Islet precursor cell (in vitro differentiated cells): ENCODE measurements at regions not wholly inside any gene's neighbourhood (a gene's known extent, or its start where the extent isn't known, plus 50 kb on each side); places are given as distances from the start of the nearest gene placed in this dataset.

ENCODE experiments used
- DNase-seq: peaks from one replicate; pipeline ENCODE4 v3.0.0-alpha.2; 2018

- DNase-seq: no peak
These were observed 431.1 kb upstream of the KLF6 start for GRCh38 chr10:4215963-4216575.

- no peak for DNase-seq
These were observed 430.5 kb upstream of the KLF6 start for GRCh38 chr10:4215485-4215884.

- DNase-seq: no peak
These were observed 429.9 kb upstream of the KLF6 start for GRCh38 chr10:4214908-4215307.

- DNase-seq: no peak
These were observed 428.4 kb upstream of the KLF6 start for GRCh38 chr10:4213441-4213840.

DNA sequence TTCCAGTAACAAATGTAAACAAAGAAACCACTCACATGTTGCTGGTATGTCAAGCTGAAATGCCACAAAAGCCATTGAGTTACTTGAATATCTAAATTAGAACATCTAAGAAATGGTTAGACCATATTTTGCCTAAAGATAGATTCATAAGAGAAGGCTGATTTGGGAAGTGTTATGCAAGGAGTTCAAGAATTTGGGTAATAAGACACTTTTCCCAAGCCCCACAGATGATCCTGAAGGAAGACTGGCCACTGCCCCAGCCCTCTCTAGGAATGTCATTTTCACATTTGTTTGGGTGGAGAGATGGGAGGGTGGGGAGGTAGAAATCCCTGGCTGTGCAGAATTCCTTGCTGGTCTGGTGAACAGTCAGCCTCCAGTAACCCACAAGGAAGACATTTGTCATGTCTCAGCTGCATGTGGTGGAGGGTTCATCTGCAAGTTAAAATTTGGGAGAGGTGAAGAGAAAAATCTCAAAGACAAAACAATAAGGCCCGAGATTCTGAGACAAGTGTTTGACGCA is 427.2 kb upstream of the KLF6 start:
- no peak for DNase-seq

DNA sequence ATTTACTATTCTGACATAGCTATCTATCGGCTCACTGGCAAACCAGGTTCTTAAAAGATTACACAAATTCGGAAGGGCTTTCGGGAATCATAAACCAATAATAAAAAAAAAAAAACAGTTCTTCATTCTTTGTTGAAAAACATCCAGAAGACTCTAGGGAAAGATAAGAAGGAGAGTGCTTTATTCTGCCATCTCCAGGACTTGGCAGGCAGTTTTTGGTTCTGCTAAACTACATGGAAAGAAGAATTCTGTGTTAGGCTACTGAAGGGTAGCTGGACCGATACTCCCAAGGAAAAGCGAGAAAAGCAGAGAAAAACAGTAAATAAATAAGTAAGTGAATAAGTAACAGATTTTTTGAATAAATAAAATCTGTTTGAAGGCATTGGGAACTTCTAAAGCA is 423.5 kb upstream of the KLF6 start:
- no peak for DNase-seq

GRCh38 chr10:4205113-4205512 is 420.1 kb upstream of the KLF6 start:
- DNase-seq: no peak

- DNase-seq: no peak
These were observed 417.9 kb upstream of the KLF6 start for GRCh38 chr10:4202938-4203337.

- DNase-seq: no peak
These were observed 417.1 kb upstream of the KLF6 start for GRCh38 chr10:4201866-4202825.

DNA sequence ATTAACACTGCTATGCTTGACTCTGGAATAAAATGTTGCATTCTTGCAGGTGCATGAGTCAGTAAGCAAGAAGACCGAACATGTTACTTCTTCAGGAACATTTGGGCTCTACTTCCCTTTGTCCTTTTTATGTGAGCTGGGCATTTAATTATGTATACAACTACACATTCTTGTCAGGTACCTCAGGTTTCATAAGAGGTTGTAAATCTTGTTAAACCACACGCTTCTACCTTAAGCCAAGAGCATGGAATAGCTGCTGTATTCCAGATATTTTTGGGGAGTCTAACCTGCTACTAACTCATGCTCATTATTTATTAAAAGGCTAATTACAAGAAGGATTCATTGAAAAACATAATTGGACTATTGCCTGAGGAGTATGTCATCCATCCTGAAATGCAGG is 414.2 kb upstream of the KLF6 start:
- no peak for DNase-seq

- no peak for DNase-seq
These were observed 413.2 kb upstream of the KLF6 start for GRCh38 chr10:4198216-4198615.

GRCh38 chr10:4197676-4198075 is 412.7 kb upstream of the KLF6 start:
- DNase-seq: no peak

DNA sequence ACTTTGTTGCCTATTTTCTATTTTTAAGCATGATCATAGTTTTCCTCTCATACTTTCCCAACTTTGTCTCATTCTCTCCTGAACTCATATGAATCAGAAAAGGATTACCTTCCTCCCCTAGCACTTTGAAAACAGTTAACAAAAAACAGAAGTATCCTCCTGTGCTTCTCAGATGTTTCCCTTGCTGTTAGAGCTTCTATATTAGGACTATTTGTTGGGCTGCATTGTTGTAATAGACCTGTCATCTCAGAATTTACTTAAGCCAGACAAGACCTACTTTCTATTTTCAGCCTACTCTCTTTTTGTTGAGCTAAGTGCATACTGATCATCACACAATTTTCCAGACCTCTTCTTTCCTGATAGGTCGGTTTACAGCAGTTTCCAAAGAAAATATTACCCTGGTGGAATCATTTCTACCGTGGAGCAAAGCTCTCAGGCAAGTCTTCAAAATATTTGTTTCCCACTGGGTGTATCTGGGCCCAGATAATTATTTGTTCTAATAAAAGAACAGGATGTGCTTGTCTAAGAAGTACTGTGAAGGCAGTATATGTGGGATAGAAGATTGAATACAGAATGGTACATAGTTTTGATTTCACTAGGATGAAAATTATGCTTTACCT is 411.9 kb upstream of the KLF6 start:
- no peak for DNase-seq

GRCh38 chr10:4196183-4196582 is 411.2 kb upstream of the KLF6 start:
- no peak for DNase-seq

DNA sequence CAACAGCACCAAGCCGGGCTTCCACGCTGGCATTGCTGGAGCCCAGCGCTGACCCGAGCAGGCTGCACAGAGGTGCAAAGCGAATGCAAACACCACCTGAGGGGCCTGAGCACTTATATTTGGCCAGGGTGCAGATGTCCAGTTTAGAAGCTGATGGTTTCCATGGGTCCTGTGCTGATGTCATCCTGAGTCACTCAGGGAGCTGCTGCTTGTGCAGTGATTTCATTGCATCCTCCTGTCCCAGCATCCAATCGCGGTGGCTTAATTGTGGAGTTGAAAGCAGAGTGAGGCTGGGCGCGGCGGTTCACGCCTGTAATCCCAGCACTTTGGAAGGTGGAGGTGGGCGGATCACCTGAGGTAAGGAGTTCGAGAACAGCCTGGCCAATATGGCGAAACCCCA is 410.2 kb upstream of the KLF6 start:
- peak; percentile 67 for DNase-seq

GRCh38 chr10:4194231-4194630 is 409.2 kb upstream of the KLF6 start:
- DNase-seq: no peak

GRCh38 chr10:4191894-4192293 is 406.9 kb upstream of the KLF6 start:
- DNase-seq: no peak

DNA sequence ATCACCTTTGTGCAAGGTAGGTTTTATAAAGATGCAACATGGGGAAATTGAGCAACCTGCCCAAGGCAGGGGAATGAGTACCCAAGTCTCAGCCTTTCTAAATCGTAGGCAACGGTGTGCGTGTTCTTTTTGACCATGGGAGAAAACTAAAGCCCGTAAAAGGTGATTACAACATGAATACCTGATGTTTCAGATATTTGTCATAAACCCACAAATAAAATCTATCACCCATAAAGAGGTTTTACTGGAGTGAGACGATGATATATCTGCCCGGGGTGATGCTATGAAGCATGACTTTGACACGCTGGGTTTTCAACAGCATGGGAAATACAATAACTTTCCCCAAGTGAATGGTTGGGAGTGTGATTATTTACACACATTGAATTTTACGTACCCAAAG is 406.3 kb upstream of the KLF6 start:
- DNase-seq: no peak

DNA sequence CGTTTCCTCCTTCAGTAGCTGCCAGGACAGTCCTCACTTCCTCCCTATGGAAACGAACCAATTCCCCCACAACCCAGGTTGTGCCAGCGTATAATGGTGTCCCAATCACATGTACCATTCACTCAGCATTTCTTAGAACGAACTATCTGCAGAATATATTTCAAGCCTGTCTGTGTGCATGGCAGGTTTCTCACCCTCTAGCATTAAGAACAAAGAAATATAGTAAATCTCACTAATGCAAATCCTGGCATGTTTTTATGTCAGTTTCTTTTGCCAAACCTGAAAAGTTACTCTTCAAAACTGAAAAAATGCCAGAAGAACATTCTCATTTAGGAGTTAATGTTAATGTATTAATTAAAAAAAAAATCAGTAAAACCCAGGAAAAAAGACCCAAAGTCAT is 405.9 kb upstream of the KLF6 start:
- DNase-seq: no peak

GRCh38 chr10:4189281-4189680 is 404.3 kb upstream of the KLF6 start:
- no peak for DNase-seq

DNA sequence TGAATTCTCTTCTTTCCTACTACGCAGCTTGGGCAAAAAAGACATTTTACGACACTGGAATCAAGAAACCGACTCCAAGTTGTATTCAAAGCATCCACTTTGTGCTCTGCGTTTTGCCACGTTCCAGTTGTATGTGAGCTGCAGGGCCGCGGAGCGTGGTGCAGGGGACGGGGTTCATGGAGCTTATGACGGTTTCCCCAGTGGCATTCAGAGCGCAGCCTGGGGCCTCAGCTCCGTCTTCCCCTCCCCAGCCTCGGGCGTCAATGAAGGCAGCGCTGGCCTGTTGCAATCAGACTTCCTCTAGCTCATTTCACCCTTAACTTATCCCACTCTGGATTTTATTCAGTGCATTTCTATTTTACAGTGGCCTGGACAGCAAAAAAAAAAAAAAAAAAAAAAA is 403.4 kb upstream of the KLF6 start:
- DNase-seq: no peak

GRCh38 chr10:4186849-4187540 is 402.0 kb upstream of the KLF6 start:
- no peak for DNase-seq

- DNase-seq: no peak
These were observed 398.8 kb upstream of the KLF6 start for GRCh38 chr10:4183761-4184261.
